ENCODE measurements at regions not wholly inside any gene's neighbourhood (a gene's known extent, or its start where the extent isn't known, plus 50 kb on each side); places are given as distances from the start of the nearest gene placed in this dataset.
A peak's percentile ranks its signal among the peaks of the same experiment; 100 is the strongest.
"Not testable (repeated sequence)": the region's sequence is repeated elsewhere in the genome, so short reads cannot be mapped to it uniquely, and the experiment has no call there.

DNA sequence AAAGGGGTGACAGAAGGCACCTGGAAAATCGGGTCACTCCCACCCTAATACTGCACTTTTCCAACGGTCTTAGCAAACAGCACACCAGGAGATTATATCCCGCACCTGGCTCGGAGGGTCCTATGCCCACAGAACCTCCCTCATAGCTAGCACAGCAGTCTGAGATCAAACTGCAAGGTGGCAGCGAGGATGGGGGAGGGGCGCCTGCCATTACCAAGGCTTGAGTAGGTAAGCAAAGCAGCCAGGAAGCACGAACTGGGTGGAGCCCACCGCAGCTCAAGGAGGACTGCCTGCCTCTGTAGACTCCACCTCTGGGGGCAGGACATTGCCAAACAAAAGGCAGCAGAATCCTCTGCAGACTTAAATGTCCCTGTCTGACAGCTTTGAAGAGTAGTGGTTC, 101.8 kb downstream of the TBX20 start:
- not testable (repeated sequence) for DNase-seq (ENCODE audit: low read depth)

DNA sequence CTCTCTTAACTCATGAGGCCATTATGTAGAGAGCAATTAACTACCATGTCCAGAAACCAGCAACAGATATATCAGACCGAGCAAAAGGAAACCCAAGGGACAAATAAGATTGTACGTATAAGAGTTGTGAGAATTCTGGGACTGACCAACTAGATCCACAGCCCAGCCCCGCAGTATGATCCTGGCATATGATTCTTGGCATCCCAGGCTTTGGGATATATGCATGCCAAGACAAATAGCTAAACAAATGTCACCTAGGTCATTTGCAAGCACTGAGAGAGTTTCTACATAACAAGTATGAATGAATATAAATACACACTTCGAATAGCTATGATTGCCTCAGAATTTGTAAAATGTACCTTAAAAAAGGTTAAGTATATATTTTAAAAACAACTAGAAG, 105.9 kb downstream of the TBX20 start:
- not testable (repeated sequence) for DNase-seq (ENCODE audit: low read depth)

DNA sequence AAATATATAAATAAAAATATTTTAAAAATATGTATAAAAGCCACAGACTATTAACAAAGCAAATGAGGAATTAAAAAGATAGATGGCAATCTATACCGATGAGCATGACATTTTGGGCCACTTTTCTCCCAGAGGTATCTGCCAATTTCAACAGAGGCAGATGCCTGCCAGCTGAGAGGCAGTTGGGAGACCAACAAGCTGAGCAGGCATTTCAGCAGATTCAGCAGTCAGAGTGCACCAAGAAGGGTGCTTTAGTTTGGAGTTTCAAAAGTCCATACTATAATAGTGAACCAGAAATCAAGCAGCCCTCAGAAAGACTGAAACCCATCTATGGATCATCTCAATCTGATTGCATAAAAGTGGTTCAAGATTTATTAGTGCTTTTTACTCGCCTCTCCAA, 104.8 kb upstream of the DPY19L1 start:
- DNase-seq (ENCODE audit: low read depth) = not testable (repeated sequence)

DNA sequence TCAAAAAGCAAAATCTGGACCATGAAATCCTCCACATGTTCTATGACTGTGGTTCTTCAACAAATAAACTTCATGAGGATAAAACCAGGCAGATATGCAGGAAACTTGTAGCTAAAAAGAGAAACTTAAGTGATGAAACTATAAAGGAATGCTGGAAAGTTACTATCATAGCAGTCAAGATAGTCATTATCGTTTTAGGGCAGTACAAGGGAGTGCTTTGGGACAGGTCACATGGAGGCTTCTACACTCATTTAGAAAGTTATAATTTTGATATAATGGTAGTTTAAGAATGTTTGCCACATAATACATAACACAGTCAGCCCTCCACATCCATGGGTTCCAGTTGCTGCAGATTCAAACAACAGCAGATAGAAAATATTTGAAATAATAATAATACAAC, 102.0 kb upstream of the DPY19L1 start:
- DNase-seq (ENCODE audit: low read depth) = not testable (repeated sequence)

DNA sequence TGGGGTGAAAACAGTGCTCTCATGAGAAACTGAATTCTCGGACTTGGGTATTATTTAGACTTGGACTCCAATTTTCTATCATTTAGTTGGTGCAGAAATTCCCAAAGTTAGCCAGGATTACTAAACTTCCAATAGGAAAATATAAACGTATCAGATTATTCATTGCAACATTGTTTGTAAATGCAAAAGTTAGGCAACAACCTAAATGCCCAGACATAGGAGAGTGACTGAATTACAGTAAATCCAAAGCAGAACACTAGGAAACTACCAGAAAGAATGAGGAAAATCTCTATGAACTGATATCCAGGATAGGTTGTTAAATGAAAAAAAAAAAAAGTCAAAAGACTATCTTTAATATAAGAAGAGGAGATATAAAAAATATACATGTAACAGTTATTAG, 96.2 kb upstream of the DPY19L1 start:
- not testable (repeated sequence) for DNase-seq (ENCODE audit: low read depth)

DNA sequence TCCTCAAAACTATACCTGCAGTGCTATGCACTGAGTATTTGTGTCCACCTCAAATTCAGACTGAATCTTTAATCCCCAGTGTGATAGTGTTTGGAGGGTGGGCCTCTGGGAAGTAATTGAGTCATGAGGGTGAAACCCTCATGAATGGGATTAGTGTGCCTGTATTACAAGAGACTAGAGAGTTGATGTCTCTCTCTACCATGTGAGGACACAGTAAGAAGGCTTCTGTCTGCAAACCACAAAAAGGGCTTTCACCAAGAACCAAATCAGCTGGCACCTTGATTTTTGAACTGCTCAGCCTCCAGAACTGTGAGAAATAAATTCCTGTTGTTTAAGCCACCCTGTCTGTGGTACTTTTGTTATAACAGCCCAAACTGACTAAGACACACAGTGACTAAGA, 95.7 kb upstream of the DPY19L1 start:
- not testable (repeated sequence) for DNase-seq (ENCODE audit: low read depth)

DNA sequence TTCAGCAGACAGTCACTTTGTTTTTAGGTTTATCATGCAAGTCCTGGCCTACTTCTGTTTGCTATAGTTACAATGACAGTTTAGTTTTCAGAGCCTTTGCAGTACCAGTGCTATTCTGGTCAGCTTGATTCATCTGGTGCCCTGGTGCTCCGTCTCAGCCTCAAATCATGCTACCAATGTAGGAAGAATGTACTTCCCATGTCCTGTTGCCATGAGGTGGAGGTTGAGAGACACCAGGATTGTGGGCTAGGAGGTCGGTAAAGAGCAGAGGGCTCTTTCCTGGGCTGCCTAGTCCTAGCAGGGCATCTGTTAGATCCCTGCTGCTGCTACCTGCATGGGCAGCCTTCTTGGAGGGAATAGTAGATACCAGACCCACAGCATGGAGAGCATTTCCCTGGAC, 91.4 kb upstream of the DPY19L1 start:
- DNase-seq (ENCODE audit: low read depth) = not testable (repeated sequence)

DNA sequence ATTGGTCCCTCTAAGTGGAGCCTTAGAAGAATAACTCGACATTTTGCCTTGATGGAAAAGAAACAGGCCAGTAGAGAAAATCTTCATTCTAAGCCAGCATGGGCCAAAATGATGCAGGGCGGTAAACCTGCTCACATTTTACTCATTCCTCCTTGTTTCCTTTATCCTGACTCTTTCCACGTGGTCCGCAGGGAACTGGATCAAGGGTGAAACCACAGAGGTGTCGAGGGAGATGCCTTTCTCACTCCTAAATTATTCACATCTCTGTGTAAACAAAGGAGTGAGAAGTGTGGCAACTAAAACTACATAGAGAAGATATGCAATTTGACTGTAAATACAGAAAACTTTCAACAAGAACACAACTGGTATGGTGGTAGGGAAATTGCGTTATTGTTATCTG, 81.2 kb upstream of the DPY19L1 start:
- not testable (repeated sequence) for DNase-seq (ENCODE audit: low read depth)

DNA sequence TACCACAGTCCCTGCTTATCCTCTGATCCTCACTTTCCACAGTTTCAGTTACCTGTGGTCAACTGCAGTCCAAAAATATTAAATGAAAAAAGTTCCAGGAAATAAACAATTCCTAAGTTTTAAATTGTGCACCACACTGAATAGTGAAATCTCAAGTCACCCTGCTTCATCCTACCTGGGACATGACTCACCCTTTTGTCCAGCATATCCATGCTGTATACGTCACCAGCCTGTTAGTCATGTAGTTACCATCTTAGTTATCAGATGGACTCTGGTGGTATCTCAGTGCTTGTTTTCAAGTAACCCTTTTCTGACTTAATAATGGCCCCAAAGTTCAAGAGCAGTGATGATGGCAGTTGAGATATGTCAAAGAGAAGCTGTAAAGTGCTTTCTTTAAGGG, 69.4 kb upstream of the DPY19L1 start:
- DNase-seq (ENCODE audit: low read depth) = peak; percentile 8

DNA sequence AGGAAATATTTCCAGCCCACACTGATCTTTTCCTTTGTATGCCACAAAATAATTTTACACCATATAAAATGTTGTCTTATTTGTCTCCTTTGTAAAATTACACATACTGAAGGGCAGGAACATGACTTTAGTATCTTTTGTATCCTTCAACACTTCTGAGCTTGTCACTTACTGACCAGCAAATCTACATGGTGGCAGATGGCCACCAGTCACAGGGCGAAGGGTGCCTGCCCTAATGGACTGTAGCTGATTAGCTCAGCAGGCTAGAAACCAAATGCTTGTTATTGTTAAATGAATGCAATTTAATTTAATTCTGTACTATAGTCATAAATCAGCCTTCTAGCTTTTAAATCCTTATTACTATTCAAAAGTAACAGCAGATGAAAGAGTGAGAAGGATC, 68.2 kb upstream of the DPY19L1 start:
- DNase-seq (ENCODE audit: low read depth) = not testable (repeated sequence)

DNA sequence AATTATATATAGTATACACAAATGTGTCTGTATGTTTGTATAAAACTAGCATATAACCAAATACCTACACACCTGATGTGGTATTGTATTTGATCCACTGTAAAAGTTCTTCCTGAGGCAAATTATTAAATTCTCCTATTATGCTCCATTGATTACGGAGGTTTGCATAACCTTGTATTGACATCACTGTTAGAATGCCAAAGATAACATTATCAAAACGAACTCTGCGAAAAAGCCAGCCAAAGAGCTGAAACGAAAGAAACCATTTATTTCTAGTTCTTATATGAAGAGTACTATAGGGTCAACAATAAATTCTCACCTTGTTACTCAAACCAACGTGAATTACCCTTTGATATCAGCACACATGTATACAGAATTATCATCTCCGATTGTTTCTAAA, 65.6 kb upstream of the DPY19L1 start:
- DNase-seq (ENCODE audit: low read depth) = not testable (repeated sequence)

DNA sequence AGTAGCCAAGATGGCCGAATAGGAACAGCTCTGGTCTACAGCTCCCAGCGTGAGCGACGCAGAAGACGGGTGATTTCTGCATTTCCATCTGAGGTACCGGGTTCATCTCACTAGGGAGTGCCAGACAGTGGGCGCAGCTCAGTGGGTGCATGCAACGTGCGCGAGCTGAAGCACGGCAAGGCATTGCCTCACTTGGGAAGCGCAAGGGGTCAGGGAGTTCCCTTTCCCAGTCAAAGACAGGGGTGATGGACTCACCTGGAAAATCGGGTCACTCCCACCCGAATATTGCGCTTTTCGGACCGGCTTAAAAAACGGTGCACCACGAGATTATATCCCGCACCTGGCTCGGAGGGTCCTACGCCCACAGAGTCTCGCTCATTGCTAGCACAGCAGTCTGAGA, 55.7 kb upstream of the DPY19L1 start:
- not testable (repeated sequence) for DNase-seq (ENCODE audit: low read depth)

Data from HS-27A (cell line).